Breast epithelium (tissue), 3 donors: ENCODE measurements at regions not wholly inside any gene's neighbourhood (a gene's known extent, or its start where the extent isn't known, plus 50 kb on each side); places are given as distances from the start of the nearest gene placed in this dataset.

Source experiments
- POLR2A ChIP-seq: fragments of 450-650 bp; IDR thresholded peaks from one replicate; pipeline ENCODE4 v1.6.1; 2016; ENCODE audit warnings: antibody characterized with exemption, mild to moderate bottlenecking, moderate library complexity
- POLR2AphosphoS5 ChIP-seq, 3 donors: sonication (generic); formaldehyde crosslinking; IDR thresholded peaks; one replicate each; pipeline ENCODE4 v1.6.1; 2017; ENCODE audit warnings: antibody characterized with exemption in 3 of 3
- TF ChIP-seq, protein P1 (sequence below), 3 donors: fragments of 450-650 bp; IDR thresholded peaks; one replicate each; pipeline ENCODE4 v1.5.1; 2016 to 2017; ENCODE audit warnings: antibody characterized with exemption in 3 of 3, mild to moderate bottlenecking in 3 of 3, moderate library complexity in 3 of 3

DNA sequence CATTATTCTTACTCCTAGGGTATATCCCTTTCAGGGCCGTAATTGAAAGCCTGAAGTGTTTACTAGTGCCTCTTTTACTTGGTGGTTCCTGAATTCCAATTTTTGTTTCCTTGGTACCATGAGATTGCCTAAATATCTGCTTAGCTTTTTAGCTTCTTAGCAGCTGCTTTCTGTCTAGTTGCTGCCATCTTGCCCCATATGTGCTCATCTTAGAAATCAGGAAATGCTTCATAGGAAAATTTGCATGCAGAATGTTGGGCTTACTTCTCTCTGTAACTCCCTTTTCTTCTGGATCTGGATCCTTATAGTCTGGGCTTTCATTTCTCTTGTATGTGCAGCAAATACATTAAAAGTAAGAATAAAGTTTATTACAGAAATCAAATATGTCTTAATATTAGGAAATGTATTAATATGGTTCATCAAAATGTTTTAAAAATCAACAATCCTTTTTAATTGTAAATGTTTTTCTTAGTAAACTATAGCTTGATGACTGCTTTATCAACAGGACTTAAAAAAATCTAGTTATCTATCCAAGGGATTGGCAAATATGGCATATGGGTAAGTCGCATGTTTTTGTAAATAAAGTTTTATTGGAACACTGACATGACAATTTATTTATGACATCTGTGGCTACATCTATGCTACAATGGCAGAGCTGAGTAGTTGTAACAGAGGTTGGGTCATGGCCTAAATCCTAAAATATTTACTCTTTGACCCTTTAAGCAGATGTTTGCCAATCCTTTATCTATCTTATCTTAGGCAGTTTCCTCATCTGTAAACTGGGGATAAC, 73.5 kb upstream of the CDK6 start:
- TF ChIP-seq, protein P1, sequence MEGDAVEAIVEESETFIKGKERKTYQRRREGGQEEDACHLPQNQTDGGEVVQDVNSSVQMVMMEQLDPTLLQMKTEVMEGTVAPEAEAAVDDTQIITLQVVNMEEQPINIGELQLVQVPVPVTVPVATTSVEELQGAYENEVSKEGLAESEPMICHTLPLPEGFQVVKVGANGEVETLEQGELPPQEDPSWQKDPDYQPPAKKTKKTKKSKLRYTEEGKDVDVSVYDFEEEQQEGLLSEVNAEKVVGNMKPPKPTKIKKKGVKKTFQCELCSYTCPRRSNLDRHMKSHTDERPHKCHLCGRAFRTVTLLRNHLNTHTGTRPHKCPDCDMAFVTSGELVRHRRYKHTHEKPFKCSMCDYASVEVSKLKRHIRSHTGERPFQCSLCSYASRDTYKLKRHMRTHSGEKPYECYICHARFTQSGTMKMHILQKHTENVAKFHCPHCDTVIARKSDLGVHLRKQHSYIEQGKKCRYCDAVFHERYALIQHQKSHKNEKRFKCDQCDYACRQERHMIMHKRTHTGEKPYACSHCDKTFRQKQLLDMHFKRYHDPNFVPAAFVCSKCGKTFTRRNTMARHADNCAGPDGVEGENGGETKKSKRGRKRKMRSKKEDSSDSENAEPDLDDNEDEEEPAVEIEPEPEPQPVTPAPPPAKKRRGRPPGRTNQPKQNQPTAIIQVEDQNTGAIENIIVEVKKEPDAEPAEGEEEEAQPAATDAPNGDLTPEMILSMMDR (IDR thresholded peaks at IDR 0.05) = no peak
- no peak for TF ChIP-seq POLR2A
- no peak for TF ChIP-seq POLR2AphosphoS5 (IDR thresholded peaks at IDR 0.05)
